ENCODE measurements at regions not wholly inside any gene's neighbourhood (a gene's known extent, or its start where the extent isn't known, plus 50 kb on each side); places are given as distances from the start of the nearest gene placed in this dataset.

- in situ Hi-C loops (cut with MboI; ENCODE audit: low sequenced_read_pairs) (no loop called here), intact Hi-C loops (cut with micrococcal nuclease) (no loop called here), dilution Hi-C loops (cut with HindIII; ENCODE audit: low sequenced_read_pairs, unreplicated experiment) (no loop called here)
- TF ChIP-seq MAFK (IDR thresholded peaks at IDR 0.05; ENCODE audit: low read depth, low read length): no peak
- no peak for TF ChIP-seq POLR2A (IDR thresholded peaks at IDR 0.05; ENCODE audit: low read depth, low read length)
- no peak for TF ChIP-seq MXI1 (IDR thresholded peaks at IDR 0.05; ENCODE audit: borderline replicate concordance, low read depth, low read length)
- no peak for TF ChIP-seq RCOR1 (IDR thresholded peaks at IDR 0.05; ENCODE audit: insufficient replicate concordance, low read length)
- no peak for TF ChIP-seq CEBPB (IDR thresholded peaks at IDR 0.05; ENCODE audit: low read depth, low read length)
- no peak for TF ChIP-seq NFE2L2 (IDR thresholded peaks at IDR 0.05; ENCODE audit: low read depth, low read length)
- TF ChIP-seq RFX5 (IDR thresholded peaks at IDR 0.05; ENCODE audit: low read depth, low read length): no peak
- TF ChIP-seq BHLHE40 (IDR thresholded peaks at IDR 0.05; ENCODE audit: low read depth, low read length): no peak
- TF ChIP-seq, protein P1, sequence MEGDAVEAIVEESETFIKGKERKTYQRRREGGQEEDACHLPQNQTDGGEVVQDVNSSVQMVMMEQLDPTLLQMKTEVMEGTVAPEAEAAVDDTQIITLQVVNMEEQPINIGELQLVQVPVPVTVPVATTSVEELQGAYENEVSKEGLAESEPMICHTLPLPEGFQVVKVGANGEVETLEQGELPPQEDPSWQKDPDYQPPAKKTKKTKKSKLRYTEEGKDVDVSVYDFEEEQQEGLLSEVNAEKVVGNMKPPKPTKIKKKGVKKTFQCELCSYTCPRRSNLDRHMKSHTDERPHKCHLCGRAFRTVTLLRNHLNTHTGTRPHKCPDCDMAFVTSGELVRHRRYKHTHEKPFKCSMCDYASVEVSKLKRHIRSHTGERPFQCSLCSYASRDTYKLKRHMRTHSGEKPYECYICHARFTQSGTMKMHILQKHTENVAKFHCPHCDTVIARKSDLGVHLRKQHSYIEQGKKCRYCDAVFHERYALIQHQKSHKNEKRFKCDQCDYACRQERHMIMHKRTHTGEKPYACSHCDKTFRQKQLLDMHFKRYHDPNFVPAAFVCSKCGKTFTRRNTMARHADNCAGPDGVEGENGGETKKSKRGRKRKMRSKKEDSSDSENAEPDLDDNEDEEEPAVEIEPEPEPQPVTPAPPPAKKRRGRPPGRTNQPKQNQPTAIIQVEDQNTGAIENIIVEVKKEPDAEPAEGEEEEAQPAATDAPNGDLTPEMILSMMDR (conservative IDR thresholded peaks at IDR 0.05; ENCODE audit: low read depth, low read length): no peak
- TF ChIP-seq, protein P2, sequence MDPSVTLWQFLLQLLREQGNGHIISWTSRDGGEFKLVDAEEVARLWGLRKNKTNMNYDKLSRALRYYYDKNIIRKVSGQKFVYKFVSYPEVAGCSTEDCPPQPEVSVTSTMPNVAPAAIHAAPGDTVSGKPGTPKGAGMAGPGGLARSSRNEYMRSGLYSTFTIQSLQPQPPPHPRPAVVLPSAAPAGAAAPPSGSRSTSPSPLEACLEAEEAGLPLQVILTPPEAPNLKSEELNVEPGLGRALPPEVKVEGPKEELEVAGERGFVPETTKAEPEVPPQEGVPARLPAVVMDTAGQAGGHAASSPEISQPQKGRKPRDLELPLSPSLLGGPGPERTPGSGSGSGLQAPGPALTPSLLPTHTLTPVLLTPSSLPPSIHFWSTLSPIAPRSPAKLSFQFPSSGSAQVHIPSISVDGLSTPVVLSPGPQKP (IDR thresholded peaks at IDR 0.05; ENCODE audit: borderline replicate concordance, low read depth, low read length): no peak
- Histone ChIP-seq H3K36me3 (ENCODE audit: control insufficient read depth, insufficient read depth, low read length) (no peaks in the 10 kb centered on the region), H3K56ac (ENCODE audit: extremely low read depth, insufficient read depth, low read length) (no peak overlapping the region), H3K4me3 (ENCODE audit: insufficient read depth, low read depth, low read length) (no peak overlapping the region), H3K79me1 (ENCODE audit: low read depth in 1 of 2, low read length in 2 of 2) (no peaks in the 10 kb centered on the region), H4K91ac (ENCODE audit: insufficient read depth, low read depth, low read length) (no peak overlapping the region), H2BK20ac (ENCODE audit: low read depth, low read length) (no peak overlapping the region), H3K9me1 (ENCODE audit: insufficient read depth, low read length) (no peaks in the 10 kb centered on the region), H2AK9ac (replicated peaks; ENCODE audit: low read depth, low read length, poor library complexity) (no peak overlapping the region), H2BK5ac (ENCODE audit: low read depth, low read length, poor library complexity, severe bottlenecking) (no peak overlapping the region), H4K20me1 (ENCODE audit: insufficient read depth, low read length) (no peaks in the 10 kb centered on the region), H3K14ac (replicated peaks; ENCODE audit: low read depth, low read length) (no peak overlapping the region), H2AFZ (replicated peaks; ENCODE audit: low read length, poor library complexity) (no peak overlapping the region), H3K9ac (ENCODE audit: low read depth, low read length) (no peak overlapping the region), H2AK5ac (ENCODE audit: low read depth, low read length) (no peak overlapping the region), H2BK120ac (ENCODE audit: low read depth, low read length) (no peak overlapping the region), H2BK15ac (ENCODE audit: low read depth, low read length) (no peak overlapping the region), H4K8ac (ENCODE audit: low read depth in 2 of 2, low read length in 2 of 2) (no peak overlapping the region), H3K4me1 (ENCODE audit: control insufficient read depth, insufficient read depth, low read length) (no peaks in the 10 kb centered on the region), H3K4me2 (ENCODE audit: low read depth, low read length) (no peak overlapping the region), H3K23ac (ENCODE audit: low read depth, low read length) (no peak overlapping the region), H3K18ac (ENCODE audit: low read depth, low read length) (no peak overlapping the region), H3K4ac (ENCODE audit: low read depth, low read length) (no peak overlapping the region), H4K5ac (ENCODE audit: low read depth, low read length) (no peak overlapping the region), H3K9me3 (ENCODE audit: control insufficient read depth, insufficient read depth, low read length) (peaks cover 25% of the 10 kb centered on the region), H3K27me3 (ENCODE audit: control insufficient read depth, insufficient read depth, low read length) (no peaks in the 10 kb centered on the region), H3K27ac (ENCODE audit: insufficient read depth, low read length) (no peak overlapping the region)
- WGBS, 2 experiments (ENCODE audit: extremely low coverage in 2 of 2, insufficient read length in 1 of 2): 67% methylated on average over 3 of the region's 6 CpGs; no CpG with 5 or more reads in 1 of the 2 experiments
- CTCF ChIA-PET: no interaction called here
- ATAC-seq (ENCODE audit: low read depth) (no peak), DNase-seq (no peak)
- no TSS peak for BruUV-seq (replicated peaks)
- POLR2A ChIA-PET (ENCODE audit: unreplicated experiment): no interaction called here
These were observed 172.3 kb downstream of the SHOX start for GRCh38 chrX:802846-803245.
